ENCODE measurements at regions not wholly inside any gene's neighbourhood (a gene's known extent, or its start where the extent isn't known, plus 50 kb on each side); places are given as distances from the start of the nearest gene placed in this dataset.

GRCh38 chr2:194002699-194003368, 1654.2 kb upstream of the SLC39A10 start:
- TF ChIP-seq CTCF (conservative IDR thresholded peaks at IDR 0.05; ENCODE audit: low read length) (no peak), EZH2phosphoT487 (IDR thresholded peaks at IDR 0.05; ENCODE audit: borderline replicate concordance, low read depth, low read length) (no peak)
